ENCODE measurements at regions not wholly inside any gene's neighbourhood (a gene's known extent, or its start where the extent isn't known, plus 50 kb on each side); places are given as distances from the start of the nearest gene placed in this dataset.

- TF ChIP-seq ZSCAN29 (IDR thresholded peaks at IDR 0.05) (no peak), RAD51 (IDR thresholded peaks at IDR 0.05) (no peak), ZNF384 (IDR thresholded peaks at IDR 0.05; ENCODE audit: borderline replicate concordance, low read depth, low read length) (no peak), EZH2 (IDR thresholded peaks at IDR 0.05; ENCODE audit: borderline replicate concordance, control insufficient read depth, low read depth, low read length) (no peak), JUND (IDR thresholded peaks at IDR 0.05; ENCODE audit: low read depth, low read length) (no peak)
These were observed 498.0 kb downstream of the NR2F1-AS1 start for GRCh38 chr5:93082981-93083380.

All from GM12878 (cell line).